Fibroblast of lung (primary cell): ENCODE measurements at regions not wholly inside any gene's neighbourhood (a gene's known extent, or its start where the extent isn't known, plus 50 kb on each side); places are given as distances from the start of the nearest gene placed in this dataset.
A peak's percentile ranks its signal among the peaks of the same experiment; 100 is the strongest.

Source experiments
- DNase-seq, 2 donors: peaks; one replicate each; pipeline versions ENCODE4 v3.0.0 to v3.0.0-alpha.2; 2010; ENCODE audit warnings: low read depth in 2 of 2
- H2AFZ ChIP-seq: 2 replicates; pipeline ENCODE4 v1.5.1; 2012; ENCODE audit warnings: low read length, control low read depth, inconsistent platforms
- H3K27ac ChIP-seq: 2 replicates; pipeline ENCODE4 v1.5.1; 2011; ENCODE audit warnings: low read length, control low read depth; ENCODE audit not compliant: insufficient read depth
- H3K27me3 ChIP-seq: 2 replicates; pipeline ENCODE4 v1.5.1; 2011; ENCODE audit warnings: mild to moderate bottlenecking, low read length; ENCODE audit not compliant: control insufficient read depth, insufficient read depth
- H3K36me3 ChIP-seq: 2 replicates; pipeline ENCODE4 v1.5.1; 2011; ENCODE audit warnings: low read length; ENCODE audit not compliant: control insufficient read depth, insufficient read depth
- H3K4me1 ChIP-seq: 2 replicates; pipeline ENCODE4 v1.5.1; 2011; ENCODE audit warnings: low read length; ENCODE audit not compliant: control insufficient read depth, insufficient read depth; ENCODE audit errors: extremely low read depth
- H3K4me2 ChIP-seq: 2 replicates; pipeline ENCODE4 v1.5.1; 2011; ENCODE audit warnings: low read length, control low read depth; ENCODE audit not compliant: insufficient read depth; ENCODE audit errors: extremely low read depth
- H3K4me3 ChIP-seq, 4 experiments: fragments of 200-600 bp in 1 of 4; sonication (generic) in 1 of 4; replicated peaks in 1 of 4; 2 replicates each; pipeline ENCODE4 v1.5.1; 2011 to 2016; ENCODE audit warnings: low read length in 4 of 4, low read depth in 3 of 4, mild to moderate bottlenecking in 3 of 4, control low read depth in 2 of 4, inconsistent platforms in 1 of 4, mixed read lengths in 1 of 4; ENCODE audit not compliant: insufficient read depth in 1 of 4; ENCODE audit errors: control extremely low read depth in 1 of 4
- H3K79me2 ChIP-seq: 2 replicates; pipeline ENCODE4 v1.5.1; 2012; ENCODE audit warnings: mild to moderate bottlenecking, low read length, inconsistent platforms; ENCODE audit not compliant: control insufficient read depth, insufficient read depth
- H3K9ac ChIP-seq: 2 replicates; pipeline ENCODE4 v1.5.1; 2011; ENCODE audit warnings: mild to moderate bottlenecking, low read length, control low read depth; ENCODE audit not compliant: insufficient read depth
- H3K9me3 ChIP-seq: 2 replicates; pipeline ENCODE4 v1.5.1; 2012; ENCODE audit warnings: low read depth, low read length; ENCODE audit not compliant: control insufficient read depth, insufficient read depth
- H4K20me1 ChIP-seq: 2 replicates; pipeline ENCODE4 v1.5.1; 2011; ENCODE audit warnings: low read length; ENCODE audit not compliant: control insufficient read depth, insufficient read depth; ENCODE audit errors: extremely low read depth
- CTCF ChIP-seq, 2 donors: IDR thresholded peaks in 1 of 2; conservative IDR thresholded peaks in 1 of 2; 1 replicate in 1 of 2; 2 replicates in 1 of 2; pipeline ENCODE4 v1.5.1; 2011 to 2012; ENCODE audit warnings: low read length in 2 of 2, control low read depth in 1 of 2, inconsistent platforms in 1 of 2, low read depth in 1 of 2, mild to moderate bottlenecking in 1 of 2
- EZH2 ChIP-seq: IDR thresholded peaks from 2 replicates; pipeline ENCODE4 v1.5.1; 2012; ENCODE audit warnings: low read length, control low read depth, mild to moderate bottlenecking; ENCODE audit errors: missing control alignments

GRCh38 chr2:8000870-8001269 lies 681.0 kb upstream of the ID2 start:
- H3K79me2 ChIP-seq: no peaks in the 10 kb centered on the region
- no peak overlapping the region for H3K27ac ChIP-seq
- H2AFZ ChIP-seq: no peak overlapping the region
- H3K4me3 ChIP-seq: no peak overlapping the region
- H3K36me3 ChIP-seq: no peaks in the 10 kb centered on the region
- no peaks in the 10 kb centered on the region for H4K20me1 ChIP-seq
- peaks cover 2% of the 10 kb centered on the region for H3K4me1 ChIP-seq
- H3K4me2 ChIP-seq: no peak overlapping the region
- no peaks in the 10 kb centered on the region for H3K27me3 ChIP-seq
- TF ChIP-seq CTCF (conservative IDR thresholded peaks at IDR 0.05 in 1 of 2, IDR thresholded peaks at IDR 0.05 in 1 of 2; ENCODE audit: low read depth in 1 of 2, low read length in 2 of 2) (peak in 1 of 2 donors; percentile 24), EZH2 (no peak)
- no peaks in the 10 kb centered on the region for H3K9me3 ChIP-seq
- no peak overlapping the region for H3K9ac ChIP-seq
- no peak for DNase-seq

- Histone ChIP-seq H3K4me3 (no peak overlapping the region), H3K27me3 (no peaks in the 10 kb centered on the region), H4K20me1 (no peaks in the 10 kb centered on the region), H3K36me3 (no peaks in the 10 kb centered on the region), H3K79me2 (no peaks in the 10 kb centered on the region), H2AFZ (no peak overlapping the region), H3K9ac (no peak overlapping the region), H3K4me1 (peaks cover 2% of the 10 kb centered on the region), H3K9me3 (no peaks in the 10 kb centered on the region), H3K27ac (no peak overlapping the region), H3K4me2 (no peak overlapping the region)
- no peak for DNase-seq
- no peak for TF ChIP-seq CTCF (conservative IDR thresholded peaks at IDR 0.05 in 1 of 2, IDR thresholded peaks at IDR 0.05 in 1 of 2; ENCODE audit: low read depth in 1 of 2, low read length in 2 of 2)
- TF ChIP-seq EZH2: no peak
Observed at GRCh38 chr2:8002765-8003393, 679.0 kb upstream of the ID2 start.

GRCh38 chr2:8003462-8004075 lies 678.3 kb upstream of the ID2 start:
- H3K4me3 ChIP-seq: peak overlapping the region in 3 of 4 experiments; percentile 11 to 42 (median 12)
- peak overlapping the region; percentile 77 for H3K4me2 ChIP-seq
- H3K27ac ChIP-seq: peak overlapping the region; percentile 35
- H4K20me1 ChIP-seq: no peaks in the 10 kb centered on the region
- H3K9ac ChIP-seq: no peak overlapping the region
- DNase-seq: peak; percentile 62 to 78
- H3K9me3 ChIP-seq: no peaks in the 10 kb centered on the region
- peaks cover 2% of the 10 kb centered on the region for H3K4me1 ChIP-seq
- peak overlapping the region; percentile 34 for H2AFZ ChIP-seq
- TF ChIP-seq CTCF (conservative IDR thresholded peaks at IDR 0.05 in 1 of 2, IDR thresholded peaks at IDR 0.05 in 1 of 2; ENCODE audit: low read depth in 1 of 2, low read length in 2 of 2) (no peak), EZH2 (no peak)
- H3K79me2 ChIP-seq: no peaks in the 10 kb centered on the region
- H3K36me3 ChIP-seq: no peaks in the 10 kb centered on the region
- no peaks in the 10 kb centered on the region for H3K27me3 ChIP-seq
